ENCODE measurements at regions not wholly inside any gene's neighbourhood (a gene's known extent, or its start where the extent isn't known, plus 50 kb on each side); places are given as distances from the start of the nearest gene placed in this dataset.

- peak; percentile 72 for TF ChIP-seq ATF7 (IDR thresholded peaks at IDR 0.05)
- peak; percentile 57; the same call in 1 of the 2 replicates for TF ChIP-seq ATF7 (CRISPR knock-in tag; IDR thresholded peaks at IDR 0.05)
- TF ChIP-seq ZFP62 (CRISPR knock-in tag; IDR thresholded peaks at IDR 0.05), result no peak
- peak; percentile 66; the same call in 1 of the 2 replicates for TF ChIP-seq POGZ (CRISPR knock-in tag; IDR thresholded peaks at IDR 0.05)
- peak; percentile 64; the same call in 1 of the 2 replicates for TF ChIP-seq SPEN (CRISPR knock-in tag; IDR thresholded peaks at IDR 0.05; ENCODE audit: low read depth)
- TF ChIP-seq, protein P1, sequence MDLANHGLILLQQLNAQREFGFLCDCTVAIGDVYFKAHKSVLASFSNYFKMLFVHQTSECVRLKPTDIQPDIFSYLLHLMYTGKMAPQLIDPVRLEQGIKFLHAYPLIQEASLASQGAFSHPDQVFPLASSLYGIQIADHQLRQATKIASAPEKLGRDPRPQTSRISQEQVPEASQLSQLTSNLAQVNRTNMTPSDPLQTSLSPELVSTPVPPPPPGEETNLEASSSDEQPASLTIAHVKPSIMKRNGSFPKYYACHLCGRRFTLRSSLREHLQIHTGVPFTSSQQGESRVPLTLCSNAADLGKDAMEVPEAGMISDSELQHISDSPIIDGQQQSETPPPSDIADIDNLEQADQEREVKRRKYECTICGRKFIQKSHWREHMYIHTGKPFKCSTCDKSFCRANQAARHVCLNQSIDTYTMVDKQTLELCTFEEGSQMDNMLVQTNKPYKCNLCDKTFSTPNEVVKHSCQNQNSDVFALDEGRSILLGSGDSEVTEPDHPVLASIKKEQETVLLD (CRISPR knock-in tag; IDR thresholded peaks at IDR 0.05; ENCODE audit: low read depth), result no peak
- TF ChIP-seq MED1 (CRISPR knock-in tag; IDR thresholded peaks at IDR 0.05), result peak; percentile 73
- TF ChIP-seq, protein P2, sequence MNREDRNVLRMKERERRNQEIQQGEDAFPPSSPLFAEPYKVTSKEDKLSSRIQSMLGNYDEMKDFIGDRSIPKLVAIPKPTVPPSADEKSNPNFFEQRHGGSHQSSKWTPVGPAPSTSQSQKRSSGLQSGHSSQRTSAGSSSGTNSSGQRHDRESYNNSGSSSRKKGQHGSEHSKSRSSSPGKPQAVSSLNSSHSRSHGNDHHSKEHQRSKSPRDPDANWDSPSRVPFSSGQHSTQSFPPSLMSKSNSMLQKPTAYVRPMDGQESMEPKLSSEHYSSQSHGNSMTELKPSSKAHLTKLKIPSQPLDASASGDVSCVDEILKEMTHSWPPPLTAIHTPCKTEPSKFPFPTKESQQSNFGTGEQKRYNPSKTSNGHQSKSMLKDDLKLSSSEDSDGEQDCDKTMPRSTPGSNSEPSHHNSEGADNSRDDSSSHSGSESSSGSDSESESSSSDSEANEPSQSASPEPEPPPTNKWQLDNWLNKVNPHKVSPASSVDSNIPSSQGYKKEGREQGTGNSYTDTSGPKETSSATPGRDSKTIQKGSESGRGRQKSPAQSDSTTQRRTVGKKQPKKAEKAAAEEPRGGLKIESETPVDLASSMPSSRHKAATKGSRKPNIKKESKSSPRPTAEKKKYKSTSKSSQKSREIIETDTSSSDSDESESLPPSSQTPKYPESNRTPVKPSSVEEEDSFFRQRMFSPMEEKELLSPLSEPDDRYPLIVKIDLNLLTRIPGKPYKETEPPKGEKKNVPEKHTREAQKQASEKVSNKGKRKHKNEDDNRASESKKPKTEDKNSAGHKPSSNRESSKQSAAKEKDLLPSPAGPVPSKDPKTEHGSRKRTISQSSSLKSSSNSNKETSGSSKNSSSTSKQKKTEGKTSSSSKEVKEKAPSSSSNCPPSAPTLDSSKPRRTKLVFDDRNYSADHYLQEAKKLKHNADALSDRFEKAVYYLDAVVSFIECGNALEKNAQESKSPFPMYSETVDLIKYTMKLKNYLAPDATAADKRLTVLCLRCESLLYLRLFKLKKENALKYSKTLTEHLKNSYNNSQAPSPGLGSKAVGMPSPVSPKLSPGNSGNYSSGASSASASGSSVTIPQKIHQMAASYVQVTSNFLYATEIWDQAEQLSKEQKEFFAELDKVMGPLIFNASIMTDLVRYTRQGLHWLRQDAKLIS (CRISPR knock-in tag; IDR thresholded peaks at IDR 0.05), result no peak
- TF ChIP-seq ZSCAN30 (CRISPR knock-in tag; IDR thresholded peaks at IDR 0.05), result no peak
- no peak for TF ChIP-seq ETV6 (CRISPR knock-in tag; conservative IDR thresholded peaks at IDR 0.05)
- TF ChIP-seq KLF15 (CRISPR knock-in tag; IDR thresholded peaks at IDR 0.05; ENCODE audit: borderline replicate concordance), result no peak
- TF ChIP-seq RBAK (CRISPR knock-in tag; IDR thresholded peaks at IDR 0.05), result no peak
- TF ChIP-seq TSC22D2 (CRISPR knock-in tag; IDR thresholded peaks at IDR 0.05; ENCODE audit: borderline replicate concordance), result no peak
- TF ChIP-seq MTERF4 (CRISPR knock-in tag; IDR thresholded peaks at IDR 0.05), result peak; percentile 60; the same call in 1 of the 2 replicates
- TF ChIP-seq ZNF644 (CRISPR knock-in tag; IDR thresholded peaks at IDR 0.05; ENCODE audit: low read depth), result 0 out of 2 replicates have a peak, but pooled peaks have one; percentile 28
- no peak for TF ChIP-seq AHR (CRISPR knock-in tag; IDR thresholded peaks at IDR 0.05)
- no peak for TF ChIP-seq CCDC6 (CRISPR knock-in tag; IDR thresholded peaks at IDR 0.05)
- TF ChIP-seq ZNF253 (CRISPR knock-in tag; IDR thresholded peaks at IDR 0.05; ENCODE audit: borderline replicate concordance), result 0 out of 2 replicates have a peak, but pooled peaks have one; percentile 29
- no peak for TF ChIP-seq SMARCE1 (IDR thresholded peaks at IDR 0.05; ENCODE audit: borderline replicate concordance)
- TF ChIP-seq, protein P3, sequence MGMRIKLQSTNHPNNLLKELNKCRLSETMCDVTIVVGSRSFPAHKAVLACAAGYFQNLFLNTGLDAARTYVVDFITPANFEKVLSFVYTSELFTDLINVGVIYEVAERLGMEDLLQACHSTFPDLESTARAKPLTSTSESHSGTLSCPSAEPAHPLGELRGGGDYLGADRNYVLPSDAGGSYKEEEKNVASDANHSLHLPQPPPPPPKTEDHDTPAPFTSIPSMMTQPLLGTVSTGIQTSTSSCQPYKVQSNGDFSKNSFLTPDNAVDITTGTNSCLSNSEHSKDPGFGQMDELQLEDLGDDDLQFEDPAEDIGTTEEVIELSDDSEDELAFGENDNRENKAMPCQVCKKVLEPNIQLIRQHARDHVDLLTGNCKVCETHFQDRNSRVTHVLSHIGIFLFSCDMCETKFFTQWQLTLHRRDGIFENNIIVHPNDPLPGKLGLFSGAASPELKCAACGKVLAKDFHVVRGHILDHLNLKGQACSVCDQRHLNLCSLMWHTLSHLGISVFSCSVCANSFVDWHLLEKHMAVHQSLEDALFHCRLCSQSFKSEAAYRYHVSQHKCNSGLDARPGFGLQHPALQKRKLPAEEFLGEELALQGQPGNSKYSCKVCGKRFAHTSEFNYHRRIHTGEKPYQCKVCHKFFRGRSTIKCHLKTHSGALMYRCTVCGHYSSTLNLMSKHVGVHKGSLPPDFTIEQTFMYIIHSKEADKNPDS (CRISPR knock-in tag; IDR thresholded peaks at IDR 0.05), result peak; percentile 98
Measured at GRCh38 chr6:44058617-44059358, 68.5 kb downstream of the MRPL14 start (continued).
